MM.1S (cell line): ENCODE measurements at regions not wholly inside any gene's neighbourhood (a gene's known extent, or its start where the extent isn't known, plus 50 kb on each side); places are given as distances from the start of the nearest gene placed in this dataset.

Experiments
- DNase-seq: peaks from one replicate; pipeline ENCODE4 v3.0.0-alpha.2; 2015
- H2AFZ ChIP-seq: fragments of 300-600 bp; sonication (generic); 2 replicates; pipeline ENCODE4 v1.6.0; 2016; ENCODE audit warnings: antibody characterized with exemption, low read length
- H3F3A ChIP-seq: fragments of 300-600 bp; sonication (generic); 2 replicates; pipeline ENCODE4 v1.6.1; 2016; ENCODE audit warnings: mild to moderate bottlenecking, antibody characterized with exemption, low read length, moderate library complexity, mixed read lengths; ENCODE audit not compliant: insufficient read depth
- H3K27ac ChIP-seq: fragments of 300-600 bp; sonication (generic); 2 replicates; pipeline ENCODE4 v1.5.1; 2016; ENCODE audit warnings: mild to moderate bottlenecking, low read length
- H3K27me3 ChIP-seq: fragments of 300-600 bp; sonication (generic); replicated peaks from 2 replicates; pipeline ENCODE4 v1.6.0; 2016; ENCODE audit warnings: low read length; ENCODE audit not compliant: insufficient read depth
- H3K36me3 ChIP-seq: fragments of 300-600 bp; sonication (generic); replicated peaks from 2 replicates; pipeline ENCODE4 v1.6.1; 2016; ENCODE audit warnings: mild to moderate bottlenecking, low read length, mixed read lengths; ENCODE audit not compliant: insufficient read depth
- H3K4me1 ChIP-seq: fragments of 300-600 bp; sonication (generic); 2 replicates; pipeline ENCODE4 v1.6.1; 2016; ENCODE audit warnings: low read length, mixed read lengths
- H3K4me2 ChIP-seq: fragments of 300-600 bp; sonication (generic); 2 replicates; pipeline ENCODE4 v1.6.0; 2016; ENCODE audit warnings: low read depth, low read length
- H3K4me3 ChIP-seq: fragments of 300-600 bp; sonication (generic); 2 replicates; pipeline ENCODE4 v1.5.1; 2016; ENCODE audit warnings: low read length, mixed read lengths
- H3K79me2 ChIP-seq: fragments of 300-600 bp; sonication (generic); 2 replicates; pipeline ENCODE4 v1.6.1; 2016; ENCODE audit warnings: mixed run types, low read length, mixed read lengths
- H3K9ac ChIP-seq: fragments of 300-600 bp; sonication (generic); 2 replicates; pipeline ENCODE4 v1.6.1; 2016; ENCODE audit warnings: low read length, mixed read lengths
- H3K9me2 ChIP-seq: fragments of 300-600 bp; sonication (generic); replicated peaks from 2 replicates; pipeline ENCODE4 v1.6.1; 2016; ENCODE audit warnings: mild to moderate bottlenecking, low read length, mixed read lengths; ENCODE audit not compliant: insufficient read depth
- H3K9me3 ChIP-seq: fragments of 300-600 bp; sonication (generic); replicated peaks from 2 replicates; pipeline ENCODE4 v1.6.1; 2016; ENCODE audit warnings: mild to moderate bottlenecking, low read length, mixed read lengths; ENCODE audit not compliant: insufficient read depth
- H4K20me1 ChIP-seq: fragments of 300-600 bp; sonication (generic); 2 replicates; pipeline ENCODE4 v1.6.1; 2016; ENCODE audit warnings: mild to moderate bottlenecking, low read length, moderate library complexity, mixed read lengths; ENCODE audit not compliant: insufficient read depth
- CTCF ChIP-seq: fragments of 300-600 bp; sonication (generic); IDR thresholded peaks from 2 replicates; pipeline ENCODE4 v1.5.1; 2016; ENCODE audit warnings: antibody characterized with exemption, low read length, mixed read lengths
- EZH2 ChIP-seq: fragments of 300-600 bp; sonication (generic); optimal IDR thresholded peaks from 2 replicates; pipeline ENCODE3; 2017; ENCODE audit warnings: low read depth, mild to moderate bottlenecking, antibody characterized with exemption, low read length, mixed read lengths
- EZH2phosphoT487 ChIP-seq: fragments of 300-600 bp; sonication (generic); IDR thresholded peaks from 2 replicates; pipeline ENCODE4 v1.6.1; 2018; ENCODE audit warnings: antibody characterized with exemption, low read length

- H4K20me1 ChIP-seq, result no peaks in the 10 kb centered on the region
- no peaks in the 10 kb centered on the region for H3K9me3 ChIP-seq
- no peak overlapping the region for H3K4me2 ChIP-seq
- no peaks in the 10 kb centered on the region for H3K9me2 ChIP-seq
- H3K4me1 ChIP-seq, result no peaks in the 10 kb centered on the region
- H3F3A ChIP-seq, result no peaks in the 10 kb centered on the region
- H3K27ac ChIP-seq, result no peak overlapping the region
- TF ChIP-seq EZH2phosphoT487, result no peak
- no peak for TF ChIP-seq CTCF
- TF ChIP-seq EZH2, result no peak
- H3K36me3 ChIP-seq, result no peaks in the 10 kb centered on the region
- no peak for DNase-seq
- no peaks in the 10 kb centered on the region for H3K27me3 ChIP-seq
- H3K9ac ChIP-seq, result no peak overlapping the region
- H3K79me2 ChIP-seq, result no peaks in the 10 kb centered on the region
- no peak overlapping the region for H2AFZ ChIP-seq
- no peak overlapping the region for H3K4me3 ChIP-seq
These were observed 179.4 kb upstream of the IRX6 start for GRCh38 chr16:55144651-55145050.

- Histone ChIP-seq H3K4me3 (no peak overlapping the region), H3K9ac (no peak overlapping the region), H3K27ac (no peak overlapping the region), H2AFZ (no peak overlapping the region), H3K79me2 (no peaks in the 10 kb centered on the region), H3F3A (no peaks in the 10 kb centered on the region), H3K9me2 (no peaks in the 10 kb centered on the region), H3K4me1 (no peaks in the 10 kb centered on the region), H3K4me2 (no peak overlapping the region), H3K9me3 (no peaks in the 10 kb centered on the region), H3K27me3 (no peaks in the 10 kb centered on the region), H3K36me3 (no peaks in the 10 kb centered on the region), H4K20me1 (no peaks in the 10 kb centered on the region)
- no peak for DNase-seq
- TF ChIP-seq CTCF (no peak), EZH2phosphoT487 (no peak), EZH2 (no peak)
These were observed 178.0 kb upstream of the IRX6 start for GRCh38 chr16:55145771-55146603.

- no peak overlapping the region for H3K4me2 ChIP-seq
- H3K79me2 ChIP-seq, result no peaks in the 10 kb centered on the region
- H2AFZ ChIP-seq, result no peak overlapping the region
These were observed 177.0 kb upstream of the IRX6 start for GRCh38 chr16:55146966-55147365.

More at GRCh38 chr16:55146966-55147365, 177.0 kb upstream of the IRX6 start:
- Histone ChIP-seq H3K27me3 (no peaks in the 10 kb centered on the region), H3K4me3 (no peak overlapping the region), H3F3A (no peaks in the 10 kb centered on the region), H3K4me1 (no peaks in the 10 kb centered on the region), H3K9me2 (no peaks in the 10 kb centered on the region), H3K9me3 (no peaks in the 10 kb centered on the region), H4K20me1 (no peaks in the 10 kb centered on the region), H3K9ac (no peak overlapping the region), H3K27ac (no peak overlapping the region), H3K36me3 (no peaks in the 10 kb centered on the region)
- TF ChIP-seq EZH2 (no peak), EZH2phosphoT487 (no peak), CTCF (no peak)
- DNase-seq, result no peak
